GM23248 (cell line): ENCODE measurements at regions not wholly inside any gene's neighbourhood (a gene's known extent, or its start where the extent isn't known, plus 50 kb on each side); places are given as distances from the start of the nearest gene placed in this dataset.

Experiments
- DNase-seq: peaks from one replicate; pipeline ENCODE4 v3.0.0-alpha.2; 2015
- H2AFZ ChIP-seq: fragments of 200-600 bp; sonication (generic); 2 replicates; pipeline ENCODE4 v1.6.1; 2016; ENCODE audit warnings: antibody characterized with exemption
- H3F3A ChIP-seq: fragments of 200-600 bp; sonication (generic); 2 replicates; pipeline ENCODE4 v1.6.1; 2016; ENCODE audit warnings: mild to moderate bottlenecking, antibody characterized with exemption, mixed run types; ENCODE audit not compliant: insufficient read depth
- H3K27ac ChIP-seq: fragments of 200-600 bp; sonication (generic); 2 replicates; pipeline ENCODE4 v1.5.1; 2016; ENCODE audit warnings: mild to moderate bottlenecking
- H3K27me3 ChIP-seq: fragments of 200-600 bp; sonication (generic); replicated peaks from 2 replicates; pipeline ENCODE4 v1.6.1; 2016; ENCODE audit warnings: mild to moderate bottlenecking; ENCODE audit not compliant: insufficient read depth
- H3K36me3 ChIP-seq: fragments of 200-600 bp; sonication (generic); 2 replicates; pipeline ENCODE4 v1.6.1; 2016; ENCODE audit warnings: low read depth, mild to moderate bottlenecking
- H3K4me1 ChIP-seq: fragments of 200-600 bp; sonication (generic); 2 replicates; pipeline ENCODE4 v1.6.1; 2016; ENCODE audit warnings: mild to moderate bottlenecking; ENCODE audit not compliant: insufficient read depth
- H3K4me2 ChIP-seq: fragments of 200-600 bp; sonication (generic); one replicate; pipeline ENCODE4 v1.6.1; 2016; ENCODE audit warnings: mild to moderate bottlenecking; ENCODE audit not compliant: unreplicated experiment
- H3K4me3 ChIP-seq: fragments of 200-600 bp; sonication (generic); 2 replicates; pipeline ENCODE4 v1.5.1; 2016; ENCODE audit warnings: mild to moderate bottlenecking
- H3K79me2 ChIP-seq: fragments of 200-600 bp; sonication (generic); 2 replicates; pipeline ENCODE4 v1.6.1; 2016; ENCODE audit warnings: mild to moderate bottlenecking; ENCODE audit not compliant: insufficient read depth
- H3K9ac ChIP-seq: fragments of 200-600 bp; sonication (generic); 2 replicates; pipeline ENCODE4 v1.6.1; 2016; ENCODE audit warnings: mild to moderate bottlenecking
- H3K9me2 ChIP-seq: fragments of 200-600 bp; sonication (generic); 2 replicates; pipeline ENCODE4 v1.6.1; 2016; ENCODE audit warnings: mixed run types, mild to moderate bottlenecking, moderate library complexity; ENCODE audit not compliant: insufficient read depth
- H3K9me3 ChIP-seq: fragments of 200-600 bp; sonication (generic); one replicate; pipeline ENCODE4 v1.6.1; 2017; ENCODE audit warnings: low read depth
- H4K20me1 ChIP-seq: fragments of 200-600 bp; sonication (generic); 2 replicates; pipeline ENCODE4 v1.6.0; 2016; ENCODE audit not compliant: insufficient read depth
- EZH2 ChIP-seq: fragments of 200-600 bp; sonication (generic); IDR thresholded peaks from 2 replicates; pipeline ENCODE4 v1.6.1; 2018; ENCODE audit warnings: antibody characterized with exemption, mild to moderate bottlenecking; ENCODE audit not compliant: insufficient read depth, poor library complexity, severe bottlenecking
- EZH2phosphoT487 ChIP-seq: fragments of 200-600 bp; sonication (generic); IDR thresholded peaks from 2 replicates; pipeline ENCODE4 v1.6.1; 2018; ENCODE audit warnings: antibody characterized with exemption, moderate library complexity, mild to moderate bottlenecking, low read depth; ENCODE audit not compliant: insufficient read depth
- WGBS, 2 experiments: methylation state at CpG; one replicate each; pipeline ENCODE4 v1.1.6; 2015 to 2017; ENCODE audit warnings: low lambda C conversion rate in 2 of 2, low coverage in 1 of 2; ENCODE audit errors: missing lambda C conversion rate in 2 of 2; 5-methylcytosine and 5-hydroxymethylcytosine counted together
- in situ Hi-C: fragments of 300-500 bp; cut with MboI; formaldehyde crosslinking; loops from 2 replicates; pipeline ENCODE4 v1.15.0; 2020

DNA sequence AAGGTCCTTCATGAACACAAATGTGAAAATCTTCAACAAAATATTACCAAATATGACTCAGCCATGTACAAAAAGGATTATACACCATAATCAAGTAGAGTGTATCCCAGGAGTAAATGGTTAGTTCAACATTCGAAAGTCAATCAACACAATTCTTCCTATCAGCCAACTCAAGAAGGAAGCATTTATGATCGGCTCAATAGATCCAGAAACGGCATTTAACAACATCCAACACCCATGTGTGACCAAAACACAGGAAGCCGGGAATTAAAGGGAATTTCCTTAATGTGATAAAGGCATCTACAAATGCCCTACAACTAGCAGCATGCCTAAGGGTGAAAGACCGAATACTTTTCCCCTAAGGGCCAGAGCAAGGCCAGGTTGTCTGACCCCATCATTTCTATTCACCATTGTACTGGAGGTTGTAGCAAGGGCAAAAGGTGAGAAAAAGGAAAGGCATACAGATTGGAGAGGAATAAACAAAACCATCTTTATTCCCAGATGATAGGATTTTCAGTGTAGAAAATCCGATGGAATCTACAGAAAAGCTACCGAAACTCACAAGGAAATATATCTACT, 69.9 kb upstream of the CLDN5 start:
- H3F3A ChIP-seq: no peaks in the 10 kb centered on the region
- in situ Hi-C loops: no loop called here
- H3K9ac ChIP-seq: no peak overlapping the region
- H3K79me2 ChIP-seq: no peaks in the 10 kb centered on the region
- no peaks in the 10 kb centered on the region for H3K9me2 ChIP-seq
- TF ChIP-seq EZH2phosphoT487: no peak
- no peak for TF ChIP-seq EZH2
- H3K4me3 ChIP-seq: no peak overlapping the region
- no peaks in the 10 kb centered on the region for H3K9me3 ChIP-seq
- no peak overlapping the region for H3K4me2 ChIP-seq
- no peak overlapping the region for H2AFZ ChIP-seq
- no peak for DNase-seq
- no peaks in the 10 kb centered on the region for H3K4me1 ChIP-seq
- WGBS, 2 experiments: 47 to 57% methylated on average over 7 of the region's 7 CpGs
- no peaks in the 10 kb centered on the region for H3K36me3 ChIP-seq
- peaks cover 24% of the 10 kb centered on the region for H3K27me3 ChIP-seq
- no peak overlapping the region for H3K27ac ChIP-seq
- no peaks in the 10 kb centered on the region for H4K20me1 ChIP-seq

GRCh38 chr22:19595532-19595931, 71.3 kb upstream of the CLDN5 start:
- no peak overlapping the region for H3K27ac ChIP-seq
- no peak overlapping the region for H3K9ac ChIP-seq
- 48 to 61% methylated on average over 7 of the region's 7 CpGs for WGBS, 2 experiments
- H3K79me2 ChIP-seq: no peaks in the 10 kb centered on the region
- H3K9me2 ChIP-seq: no peaks in the 10 kb centered on the region
- peaks cover 20% of the 10 kb centered on the region for H3K27me3 ChIP-seq
- H3K4me3 ChIP-seq: no peak overlapping the region
- DNase-seq: no peak
- TF ChIP-seq EZH2 (no peak), EZH2phosphoT487 (no peak)
- no peaks in the 10 kb centered on the region for H3K4me1 ChIP-seq
- in situ Hi-C loops: no loop called here
- H3K36me3 ChIP-seq: no peaks in the 10 kb centered on the region
- H3K4me2 ChIP-seq: no peak overlapping the region
- H4K20me1 ChIP-seq: no peaks in the 10 kb centered on the region
- no peaks in the 10 kb centered on the region for H3K9me3 ChIP-seq
- no peak overlapping the region for H2AFZ ChIP-seq
- H3F3A ChIP-seq: no peaks in the 10 kb centered on the region

- in situ Hi-C loops: no loop called here
- H4K20me1 ChIP-seq: no peaks in the 10 kb centered on the region
- TF ChIP-seq EZH2 (no peak), EZH2phosphoT487 (no peak)
- no peak overlapping the region for H3K4me3 ChIP-seq
- DNase-seq: no peak
- H3K79me2 ChIP-seq: no peaks in the 10 kb centered on the region
- H2AFZ ChIP-seq: no peak overlapping the region
- no peaks in the 10 kb centered on the region for H3K9me2 ChIP-seq
- H3K27me3 ChIP-seq: peaks cover 18% of the 10 kb centered on the region
- H3K4me2 ChIP-seq: no peak overlapping the region
- H3K27ac ChIP-seq: no peak overlapping the region
- 67 to 70% methylated on average over 19 to 20 of the region's 20 CpGs for WGBS, 2 experiments
- H3K9me3 ChIP-seq: no peaks in the 10 kb centered on the region
- H3K9ac ChIP-seq: no peak overlapping the region
- no peaks in the 10 kb centered on the region for H3K36me3 ChIP-seq
- no peaks in the 10 kb centered on the region for H3F3A ChIP-seq
- H3K4me1 ChIP-seq: no peaks in the 10 kb centered on the region
Observed at GRCh38 chr22:19596680-19597398, 72.6 kb upstream of the CLDN5 start.

GRCh38 chr22:19597399-19597735, 73.2 kb upstream of the CLDN5 start:
- no peaks in the 10 kb centered on the region for H3K9me3 ChIP-seq
- WGBS, 2 experiments: 61 to 62% methylated on average over 7 of the region's 7 CpGs
- no peak overlapping the region for H2AFZ ChIP-seq
- no peaks in the 10 kb centered on the region for H3K79me2 ChIP-seq
- H4K20me1 ChIP-seq: no peaks in the 10 kb centered on the region
- no peak for DNase-seq
- H3K9me2 ChIP-seq: no peaks in the 10 kb centered on the region
- H3K4me1 ChIP-seq: no peaks in the 10 kb centered on the region
- peaks cover 20% of the 10 kb centered on the region for H3K27me3 ChIP-seq
- no peaks in the 10 kb centered on the region for H3K36me3 ChIP-seq
- in situ Hi-C loops: no loop called here
- no peak overlapping the region for H3K9ac ChIP-seq
- H3K4me2 ChIP-seq: no peak overlapping the region
- H3K4me3 ChIP-seq: no peak overlapping the region
- H3F3A ChIP-seq: no peaks in the 10 kb centered on the region
- H3K27ac ChIP-seq: no peak overlapping the region
- TF ChIP-seq EZH2phosphoT487: no peak
